Liver (tissue), 8 donors: ENCODE measurements at regions not wholly inside any gene's neighbourhood (a gene's known extent, or its start where the extent isn't known, plus 50 kb on each side); places are given as distances from the start of the nearest gene placed in this dataset.

Experiments
- DNase-seq: peaks from one replicate; pipeline ENCODE4 v3.0.0-alpha.2; 2017; ENCODE audit warnings: low spot score
- H3K27ac ChIP-seq, 2 donors: one replicate each; pipeline ENCODE4 v1.7.0; 2013; ENCODE audit warnings: inconsistent platforms in 2 of 2, low read length in 2 of 2, control low read depth in 1 of 2, low read depth in 1 of 2, mild to moderate bottlenecking in 1 of 2
- H3K27me3 ChIP-seq, 4 donors: one replicate each; pipeline versions ENCODE4 v1.6.1 to v1.7.0; 2013; ENCODE audit warnings: low read length in 3 of 4, inconsistent platforms in 1 of 4, mild to moderate bottlenecking in 1 of 4, moderate library complexity in 1 of 4; ENCODE audit not compliant: control insufficient read depth in 4 of 4, insufficient read depth in 4 of 4
- H3K36me3 ChIP-seq, 4 donors: one replicate each; pipeline versions ENCODE4 v1.6.1 to v1.7.0; 2013; ENCODE audit warnings: low read length in 3 of 4, mild to moderate bottlenecking in 3 of 4, low read depth in 1 of 4, moderate library complexity in 1 of 4; ENCODE audit not compliant: control insufficient read depth in 4 of 4, insufficient read depth in 3 of 4
- H3K4me1 ChIP-seq, 4 donors: one replicate each; pipeline versions ENCODE4 v1.6.1 to v1.7.0; 2013; ENCODE audit warnings: low read length in 3 of 4, mild to moderate bottlenecking in 3 of 4, moderate library complexity in 1 of 4; ENCODE audit not compliant: control insufficient read depth in 4 of 4, insufficient read depth in 4 of 4
- H3K4me3 ChIP-seq, 3 donors: one replicate each; pipeline versions ENCODE4 v1.6.1 to v1.7.0; 2013; ENCODE audit warnings: low read length in 3 of 3, control low read depth in 1 of 3, low read depth in 1 of 3, mild to moderate bottlenecking in 1 of 3
- H3K9ac ChIP-seq, 2 donors: one replicate each; pipeline ENCODE4 v1.7.0; 2013; ENCODE audit warnings: low read length in 2 of 2, mild to moderate bottlenecking in 2 of 2, moderate library complexity in 2 of 2, control low read depth in 1 of 2, low read depth in 1 of 2
- H3K9me3 ChIP-seq, 4 donors: one replicate each; pipeline versions ENCODE4 v1.6.1 to v1.7.0; 2013; ENCODE audit warnings: low read length in 3 of 4; ENCODE audit not compliant: control insufficient read depth in 4 of 4
- ATF3 ChIP-seq: IDR thresholded peaks from 2 replicates; pipeline ENCODE4 v1.6.1; 2016; ENCODE audit warnings: antibody characterized with exemption
- CTCF ChIP-seq: fragments of 150-350 bp; IDR thresholded peaks from 2 replicates; pipeline ENCODE4 v1.5.1; 2017; ENCODE audit warnings: improper control_type of control experiment, low read depth, low read length; ENCODE audit not compliant: missing input control
- FOXA1 ChIP-seq: IDR thresholded peaks from 2 replicates; pipeline ENCODE4 v1.6.1; 2016; ENCODE audit warnings: antibody characterized with exemption
- GABPA ChIP-seq, 2 donors: IDR thresholded peaks in 1 of 2; conservative IDR thresholded peaks in 1 of 2; 2 replicates each; pipeline ENCODE4 v1.6.1; 2016; ENCODE audit warnings: antibody characterized with exemption in 2 of 2, mild to moderate bottlenecking in 1 of 2, moderate library complexity in 1 of 2
- HNF4A ChIP-seq, 2 donors: conservative IDR thresholded peaks; 2 replicates each; pipeline ENCODE4 v1.6.1; 2016; ENCODE audit warnings: antibody characterized with exemption in 2 of 2, mild to moderate bottlenecking in 2 of 2
- HNF4G ChIP-seq: IDR thresholded peaks from 2 replicates; pipeline ENCODE4 v1.6.1; 2016; ENCODE audit warnings: antibody characterized with exemption
- JUND ChIP-seq, 2 donors: IDR thresholded peaks; 2 replicates each; pipeline ENCODE4 v1.6.1; 2016; ENCODE audit warnings: antibody characterized with exemption in 2 of 2
- MAX ChIP-seq: IDR thresholded peaks from 2 replicates; pipeline ENCODE4 v1.6.1; 2016; ENCODE audit warnings: antibody characterized with exemption
- NR2F2 ChIP-seq: IDR thresholded peaks from 2 replicates; pipeline ENCODE4 v1.6.1; 2016; ENCODE audit warnings: antibody characterized with exemption
- RAD21 ChIP-seq, 2 donors: IDR thresholded peaks; 2 replicates each; pipeline ENCODE4 v1.6.1; 2016; ENCODE audit warnings: antibody characterized with exemption in 2 of 2, mild to moderate bottlenecking in 2 of 2
- REST ChIP-seq: IDR thresholded peaks from 2 replicates; pipeline ENCODE4 v1.6.1; 2016; ENCODE audit warnings: antibody characterized with exemption, mild to moderate bottlenecking
- RXRA ChIP-seq, 2 donors: IDR thresholded peaks; 2 replicates each; pipeline ENCODE4 v1.6.1; 2017 to 2018; ENCODE audit warnings: antibody characterized with exemption in 2 of 2, mild to moderate bottlenecking in 1 of 2
- SP1 ChIP-seq: IDR thresholded peaks from 2 replicates; pipeline ENCODE4 v1.6.1; 2018; ENCODE audit warnings: antibody characterized with exemption, mild to moderate bottlenecking
- TAF1 ChIP-seq: conservative IDR thresholded peaks from 2 replicates; pipeline ENCODE4 v1.6.1; 2016; ENCODE audit warnings: antibody characterized with exemption, mild to moderate bottlenecking
- YY1 ChIP-seq: IDR thresholded peaks from 2 replicates; pipeline ENCODE4 v1.6.1; 2016; ENCODE audit warnings: antibody characterized with exemption, mild to moderate bottlenecking
- ZBTB33 ChIP-seq: IDR thresholded peaks from 2 replicates; pipeline ENCODE4 v1.6.1; 2016; ENCODE audit warnings: antibody characterized with exemption
- WGBS: extraction: QIAGEN DNeasy Blood & Tissue Kit; methylation state at CpG from one replicate; pipeline ENCODE4 v1.1.7; 2013; 5-methylcytosine and 5-hydroxymethylcytosine counted together
- donor health status: healthy.
- donor health status: healthy.
- donor health status: healthy.
- donor health status: healthy.
- donor health status: healthy.

- TF ChIP-seq YY1, result no peak
- no peak for TF ChIP-seq JUND (IDR thresholded peaks at IDR 0.05)
Observed at GRCh38 chr3:118089563-118089962, 945.1 kb downstream of the IGSF11 start (continued).

GRCh38 chr3:118097226-118097625 lies 937.4 kb downstream of the IGSF11 start:
- H3K9me3 ChIP-seq, result peaks cover 0 to 6% (median 2%) of the 10 kb centered on the region in 4 donors
- no peaks in the 10 kb centered on the region for H3K36me3 ChIP-seq
- H3K4me1 ChIP-seq, result no peaks in the 10 kb centered on the region
- no peak overlapping the region for H3K4me3 ChIP-seq
- TF ChIP-seq ZBTB33 (no peak), CTCF (no peak), SP1 (no peak), YY1 (no peak), RXRA (IDR thresholded peaks at IDR 0.05) (no peak), MAX (no peak)
- no peaks in the 10 kb centered on the region for H3K27me3 ChIP-seq
- WGBS, result 59% methylated on average over 2 of the region's 2 CpGs
- H3K9ac ChIP-seq, result no peak overlapping the region
- H3K27ac ChIP-seq, result no peak overlapping the region
- no peak for DNase-seq

- no peak for DNase-seq
- peaks cover 0 to 5% (median 1%) of the 10 kb centered on the region in 4 donors for H3K9me3 ChIP-seq
- H3K9ac ChIP-seq, result no peak overlapping the region
- TF ChIP-seq JUND (IDR thresholded peaks at IDR 0.05) (no peak), RXRA (IDR thresholded peaks at IDR 0.05) (no peak), ATF3 (no peak), ZBTB33 (no peak), YY1 (no peak), MAX (no peak), GABPA (IDR thresholded peaks at IDR 0.05 in 1 of 2, conservative IDR thresholded peaks at IDR 0.05 in 1 of 2) (no peak), RAD21 (IDR thresholded peaks at IDR 0.05) (no peak), SP1 (no peak), HNF4A (conservative IDR thresholded peaks at IDR 0.05) (no peak), HNF4G (no peak), FOXA1 (no peak), REST (no peak), CTCF (no peak), TAF1 (no peak), NR2F2 (no peak)
- H3K36me3 ChIP-seq, result no peaks in the 10 kb centered on the region
- 58% methylated on average over 1 of the region's 1 CpG for WGBS
- H3K27me3 ChIP-seq, result no peaks in the 10 kb centered on the region
- H3K27ac ChIP-seq, result no peak overlapping the region
- no peaks in the 10 kb centered on the region for H3K4me1 ChIP-seq
- no peak overlapping the region for H3K4me3 ChIP-seq
Observed at GRCh38 chr3:118097660-118098059, 937.0 kb downstream of the IGSF11 start.
